Ovary (tissue), 3 donors: ENCODE measurements at regions not wholly inside any gene's neighbourhood (a gene's known extent, or its start where the extent isn't known, plus 50 kb on each side); places are given as distances from the start of the nearest gene placed in this dataset.

Source experiments
- EP300 ChIP-seq: sonication (generic); formaldehyde crosslinking; IDR thresholded peaks from one replicate; pipeline ENCODE4 v1.6.1; 2017; ENCODE audit warnings: antibody characterized with exemption
- POLR2A ChIP-seq: fragments of 450-650 bp; IDR thresholded peaks from one replicate; pipeline ENCODE4 v1.6.1; 2017; ENCODE audit warnings: antibody characterized with exemption, mild to moderate bottlenecking, moderate library complexity
- TF ChIP-seq, protein P1 (sequence below), 3 donors: fragments of 450-650 bp in 2 of 3; fragments of 200-600 bp in 1 of 3; IDR thresholded peaks; one replicate each; pipeline versions ENCODE4 v1.5.1 to v1.8.0; 2016 to 2022; ENCODE audit warnings: antibody characterized with exemption in 3 of 3, mild to moderate bottlenecking in 1 of 3
- donor health status: DM: no; HTN: no; CAD: no.

DNA sequence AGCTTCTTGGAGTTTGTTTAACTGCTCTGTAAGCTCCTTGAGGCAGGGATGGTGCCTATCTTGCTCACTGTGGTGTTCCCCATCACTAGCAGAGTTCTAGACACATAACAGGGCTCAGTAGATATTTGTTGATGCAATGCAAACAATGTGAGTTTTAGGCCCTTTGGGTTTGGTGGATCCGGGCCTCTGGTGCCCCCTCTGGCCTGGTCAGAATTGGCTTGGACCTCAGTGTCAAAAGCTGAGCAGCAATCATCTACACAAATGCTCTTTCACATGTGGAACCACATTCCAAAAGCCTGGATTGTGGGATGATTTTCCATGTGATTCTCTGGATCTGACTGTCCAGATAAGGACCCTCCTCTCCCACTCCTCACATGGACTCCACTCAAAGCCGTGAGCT, 53.4 kb upstream of the BCAR3 start:
- TF ChIP-seq, protein P1, sequence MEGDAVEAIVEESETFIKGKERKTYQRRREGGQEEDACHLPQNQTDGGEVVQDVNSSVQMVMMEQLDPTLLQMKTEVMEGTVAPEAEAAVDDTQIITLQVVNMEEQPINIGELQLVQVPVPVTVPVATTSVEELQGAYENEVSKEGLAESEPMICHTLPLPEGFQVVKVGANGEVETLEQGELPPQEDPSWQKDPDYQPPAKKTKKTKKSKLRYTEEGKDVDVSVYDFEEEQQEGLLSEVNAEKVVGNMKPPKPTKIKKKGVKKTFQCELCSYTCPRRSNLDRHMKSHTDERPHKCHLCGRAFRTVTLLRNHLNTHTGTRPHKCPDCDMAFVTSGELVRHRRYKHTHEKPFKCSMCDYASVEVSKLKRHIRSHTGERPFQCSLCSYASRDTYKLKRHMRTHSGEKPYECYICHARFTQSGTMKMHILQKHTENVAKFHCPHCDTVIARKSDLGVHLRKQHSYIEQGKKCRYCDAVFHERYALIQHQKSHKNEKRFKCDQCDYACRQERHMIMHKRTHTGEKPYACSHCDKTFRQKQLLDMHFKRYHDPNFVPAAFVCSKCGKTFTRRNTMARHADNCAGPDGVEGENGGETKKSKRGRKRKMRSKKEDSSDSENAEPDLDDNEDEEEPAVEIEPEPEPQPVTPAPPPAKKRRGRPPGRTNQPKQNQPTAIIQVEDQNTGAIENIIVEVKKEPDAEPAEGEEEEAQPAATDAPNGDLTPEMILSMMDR (IDR thresholded peaks at IDR 0.05): no peak
- TF ChIP-seq POLR2A: no peak
- no peak for TF ChIP-seq EP300
